ENCODE measurements at regions not wholly inside any gene's neighbourhood (a gene's known extent, or its start where the extent isn't known, plus 50 kb on each side); places are given as distances from the start of the nearest gene placed in this dataset.

- TF ChIP-seq CTCF (IDR thresholded peaks at IDR 0.05; ENCODE audit: low read length, missing control alignments) = no peak
- no peak overlapping the region for H3K4me3 ChIP-seq (replicated peaks; ENCODE audit: low read depth, low read length)
- peak; percentile 8 for DNase-seq (ENCODE audit: low read depth)
Observed at GRCh38 chr9:20087481-20087880, 298.6 kb upstream of the SLC24A2 start.

DNA sequence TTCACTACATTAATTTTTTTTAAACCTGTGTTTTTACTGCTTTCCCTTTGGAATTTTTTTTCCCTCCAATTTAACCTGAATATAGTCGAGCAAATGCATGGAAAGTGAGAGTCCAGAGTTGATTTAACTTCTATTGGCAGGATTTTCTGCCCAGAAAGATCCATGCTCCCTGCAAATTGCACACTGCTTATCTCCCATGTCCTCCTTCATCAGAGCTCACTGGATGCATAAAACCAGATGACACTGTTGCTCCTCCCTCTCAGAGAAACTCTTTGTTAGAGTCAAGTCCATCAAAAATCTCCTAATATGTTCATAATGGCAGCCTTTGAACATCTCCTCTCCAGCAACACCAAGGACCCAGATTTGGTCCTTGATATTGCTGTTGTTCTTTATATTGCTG is 297.0 kb upstream of the SLC24A2 start:
- no peak for DNase-seq (ENCODE audit: low read depth)
- TF ChIP-seq CTCF (IDR thresholded peaks at IDR 0.05; ENCODE audit: low read length, missing control alignments) = no peak
- H3K4me3 ChIP-seq (replicated peaks; ENCODE audit: low read depth, low read length) = no peak overlapping the region

DNA sequence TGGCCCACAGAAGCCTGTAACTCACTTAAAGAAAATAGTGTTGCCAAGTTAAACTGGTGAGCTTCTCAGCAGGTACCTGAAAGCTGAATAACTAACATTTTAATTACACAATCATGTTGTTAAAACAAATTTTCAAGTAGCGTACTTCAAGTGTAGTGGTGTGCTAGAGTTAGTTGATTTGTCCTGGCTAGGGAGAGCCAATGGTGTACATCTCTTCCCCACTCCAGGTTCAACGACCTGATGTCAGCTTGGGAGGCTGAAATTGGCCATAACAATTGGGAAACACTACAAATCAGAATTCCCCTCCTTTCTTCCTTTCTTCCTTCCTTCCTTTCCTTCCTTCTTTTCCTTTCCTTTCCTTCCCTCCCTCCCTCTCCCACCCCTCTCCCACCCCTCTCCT is 295.3 kb upstream of the SLC24A2 start:
- H3K4me3 ChIP-seq (replicated peaks; ENCODE audit: low read depth, low read length) = no peak overlapping the region
- no peak for TF ChIP-seq CTCF (IDR thresholded peaks at IDR 0.05; ENCODE audit: low read length, missing control alignments)
- DNase-seq (ENCODE audit: low read depth) = no peak

DNA sequence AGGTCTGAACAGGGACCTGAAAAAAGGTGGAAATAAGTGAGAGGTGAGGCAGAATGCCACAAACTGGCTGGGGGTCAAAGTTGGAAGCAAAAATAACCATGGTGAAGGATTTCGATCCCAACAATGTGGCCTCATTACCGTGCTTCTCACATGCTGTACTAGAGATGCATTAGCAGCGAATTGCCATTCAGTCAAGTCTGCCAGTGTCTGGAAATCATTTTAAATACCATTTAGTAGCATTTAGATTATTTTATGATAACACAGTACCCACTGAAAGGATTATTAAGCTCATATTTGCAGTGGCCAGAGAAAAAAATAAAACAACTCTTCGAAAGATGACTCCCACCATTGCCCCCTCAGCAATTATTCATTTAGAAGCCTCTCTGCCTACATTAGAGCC is 294.6 kb upstream of the SLC24A2 start:
- no peak for DNase-seq (ENCODE audit: low read depth)
- TF ChIP-seq CTCF (IDR thresholded peaks at IDR 0.05; ENCODE audit: low read length, missing control alignments) = no peak
- no peak overlapping the region for H3K4me3 ChIP-seq (replicated peaks; ENCODE audit: low read depth, low read length)

DNA sequence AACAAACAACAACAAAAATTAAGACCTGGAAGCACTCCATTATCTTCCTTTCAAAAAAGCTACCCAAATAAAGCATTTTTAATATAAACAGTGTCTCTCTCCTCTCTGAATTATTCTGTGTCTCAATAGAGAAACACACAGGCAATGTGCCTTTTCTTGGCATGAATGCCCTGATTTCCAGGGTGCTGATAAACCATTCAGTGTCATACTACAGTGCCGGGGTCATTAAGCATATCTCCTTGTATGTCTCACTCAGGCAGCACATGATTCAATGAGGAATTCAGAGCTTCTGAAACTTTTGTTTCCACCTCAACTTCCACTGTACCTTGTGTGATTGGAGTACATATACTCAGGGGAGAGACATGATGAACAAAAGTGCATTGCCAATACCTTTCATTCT is 294.0 kb upstream of the SLC24A2 start:
- no peak for TF ChIP-seq CTCF (IDR thresholded peaks at IDR 0.05; ENCODE audit: low read length, missing control alignments)
- H3K4me3 ChIP-seq (replicated peaks; ENCODE audit: low read depth, low read length) = no peak overlapping the region
- DNase-seq (ENCODE audit: low read depth) = no peak

DNA sequence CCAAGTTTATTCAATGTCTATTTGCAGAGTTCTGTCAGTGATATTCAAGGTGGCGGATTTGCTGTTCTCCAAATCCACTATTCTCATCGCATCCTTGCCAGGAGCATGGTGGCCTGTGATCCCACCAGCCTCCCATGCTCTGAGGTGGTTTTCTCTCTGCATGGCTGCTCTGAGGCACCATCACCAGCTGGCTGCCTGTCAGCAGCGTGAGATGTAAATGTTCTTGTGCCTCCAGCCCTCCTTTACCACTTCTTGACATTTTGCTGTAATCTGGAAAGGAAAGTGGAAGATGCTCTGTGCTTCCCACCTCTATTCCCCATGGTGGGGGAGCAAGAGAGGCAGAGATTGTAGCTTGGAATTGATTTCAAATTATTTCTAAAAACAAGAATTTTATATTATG is 293.6 kb upstream of the SLC24A2 start:
- no peak overlapping the region for H3K4me3 ChIP-seq (replicated peaks; ENCODE audit: low read depth, low read length)
- no peak for DNase-seq (ENCODE audit: low read depth)
- TF ChIP-seq CTCF (IDR thresholded peaks at IDR 0.05; ENCODE audit: low read length, missing control alignments) = no peak

DNA sequence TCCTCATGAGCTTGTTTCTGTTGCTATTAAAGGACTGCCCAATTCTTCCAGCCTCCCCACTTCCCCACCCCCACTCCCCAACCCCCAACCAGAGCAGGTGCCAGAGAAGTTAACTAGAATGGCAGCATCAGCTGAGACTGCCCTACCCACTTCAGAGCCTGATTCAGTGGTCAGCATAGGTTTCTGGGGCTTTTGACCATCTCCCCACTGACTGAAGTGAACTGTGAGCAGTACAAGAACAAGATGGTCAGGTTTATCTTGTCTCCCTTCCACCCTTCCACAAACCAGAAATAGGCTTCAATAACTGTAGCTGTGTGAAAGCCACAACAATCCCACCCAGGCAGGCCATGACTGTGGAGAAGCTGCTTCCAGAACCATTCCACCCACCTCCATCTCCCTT is 289.4 kb upstream of the SLC24A2 start:
- TF ChIP-seq CTCF (IDR thresholded peaks at IDR 0.05; ENCODE audit: low read length, missing control alignments) = no peak
- no peak for DNase-seq (ENCODE audit: low read depth)
- no peak overlapping the region for H3K4me3 ChIP-seq (replicated peaks; ENCODE audit: low read depth, low read length)
